OCI-LY7 (cell line): ENCODE measurements at regions not wholly inside any gene's neighbourhood (a gene's known extent, or its start where the extent isn't known, plus 50 kb on each side); places are given as distances from the start of the nearest gene placed in this dataset.

ENCODE experiments used
- CTCF ChIP-seq: fragments of 200-600 bp; sonication (generic); conservative IDR thresholded peaks from 2 replicates; pipeline ENCODE4 v1.5.1; 2014; ENCODE audit warnings: mild to moderate bottlenecking, antibody characterized with exemption, low read length, moderate library complexity, mixed read lengths
- EZH2phosphoT487 ChIP-seq: fragments of 200-600 bp; sonication (generic); IDR thresholded peaks from 2 replicates; pipeline ENCODE4 v1.6.1; 2018; ENCODE audit warnings: low read depth, borderline replicate concordance, mild to moderate bottlenecking, mixed run types, antibody characterized with exemption, low read length, moderate library complexity, mixed read lengths

GRCh38 chr7:26614503-26614902 is 249.9 kb downstream of the SKAP2 start:
- TF ChIP-seq CTCF = no peak
- no peak for TF ChIP-seq EZH2phosphoT487
